Right atrium auricular region (tissue), 2 donors: ENCODE measurements at regions not wholly inside any gene's neighbourhood (a gene's known extent, or its start where the extent isn't known, plus 50 kb on each side); places are given as distances from the start of the nearest gene placed in this dataset.

Experiments
- DNase-seq: peaks from one replicate; pipeline ENCODE4 v3.0.0-alpha.2; 2019; ENCODE audit warnings: low spot score
- H3K27ac ChIP-seq, 2 donors: fragments of 200-600 bp; sonication (generic); 1 replicate in 1 of 2; 2 replicates in 1 of 2; pipeline ENCODE4 v1.5.1; 2016 to 2019
- H3K27me3 ChIP-seq, 2 donors: fragments of 200-600 bp; sonication (generic); one replicate each; pipeline versions ENCODE4 v1.5.1 to v1.6.0; 2017 to 2019
- H3K36me3 ChIP-seq: fragments of 200-600 bp; sonication (generic); one replicate; pipeline ENCODE4 v1.5.1; 2016
- H3K4me1 ChIP-seq, 2 donors: fragments of 200-600 bp; sonication (generic); one replicate each; pipeline versions ENCODE4 v1.5.1 to v1.6.0; 2017 to 2019
- H3K4me3 ChIP-seq, 2 donors: fragments of 200-600 bp; sonication (generic); 1 replicate in 1 of 2; 2 replicates in 1 of 2; pipeline ENCODE4 v1.5.1; 2017 to 2019; ENCODE audit warnings: mild to moderate bottlenecking in 1 of 2, moderate library complexity in 1 of 2
- H3K9me3 ChIP-seq, 2 donors: fragments of 200-600 bp; sonication (generic); one replicate each; pipeline ENCODE4 v1.5.1; 2019
- TF ChIP-seq, protein P1 (sequence below), 2 donors: fragments of 200-600 bp; sonication (generic); IDR thresholded peaks; one replicate each; pipeline ENCODE4 v1.5.1; 2019; ENCODE audit warnings: antibody characterized with exemption in 2 of 2

DNA sequence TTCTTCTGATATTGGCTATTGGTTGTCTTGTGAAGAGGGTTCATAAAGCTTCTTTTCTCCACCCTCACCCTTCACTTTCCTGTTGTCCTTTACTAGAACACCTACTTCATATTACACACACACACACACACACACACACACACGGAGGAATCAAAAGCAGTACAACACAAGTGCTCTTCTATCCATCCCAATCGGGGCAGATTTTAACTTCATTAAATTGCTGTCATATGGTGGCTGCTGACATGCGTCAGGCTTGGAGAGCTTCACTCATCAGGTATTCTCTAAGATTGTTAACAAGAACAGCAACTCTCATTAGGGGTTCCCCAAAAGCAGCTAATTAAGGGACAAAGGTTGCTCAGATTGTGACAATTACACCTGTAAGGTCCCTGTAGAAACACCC, 239.1 kb upstream of the MEIS2 start:
- H3K9me3 ChIP-seq: no peaks in the 10 kb centered on the region
- no peak for DNase-seq
- H3K27ac ChIP-seq: no peak overlapping the region
- H3K27me3 ChIP-seq: no peaks in the 10 kb centered on the region
- H3K4me3 ChIP-seq: no peak overlapping the region
- TF ChIP-seq, protein P1, sequence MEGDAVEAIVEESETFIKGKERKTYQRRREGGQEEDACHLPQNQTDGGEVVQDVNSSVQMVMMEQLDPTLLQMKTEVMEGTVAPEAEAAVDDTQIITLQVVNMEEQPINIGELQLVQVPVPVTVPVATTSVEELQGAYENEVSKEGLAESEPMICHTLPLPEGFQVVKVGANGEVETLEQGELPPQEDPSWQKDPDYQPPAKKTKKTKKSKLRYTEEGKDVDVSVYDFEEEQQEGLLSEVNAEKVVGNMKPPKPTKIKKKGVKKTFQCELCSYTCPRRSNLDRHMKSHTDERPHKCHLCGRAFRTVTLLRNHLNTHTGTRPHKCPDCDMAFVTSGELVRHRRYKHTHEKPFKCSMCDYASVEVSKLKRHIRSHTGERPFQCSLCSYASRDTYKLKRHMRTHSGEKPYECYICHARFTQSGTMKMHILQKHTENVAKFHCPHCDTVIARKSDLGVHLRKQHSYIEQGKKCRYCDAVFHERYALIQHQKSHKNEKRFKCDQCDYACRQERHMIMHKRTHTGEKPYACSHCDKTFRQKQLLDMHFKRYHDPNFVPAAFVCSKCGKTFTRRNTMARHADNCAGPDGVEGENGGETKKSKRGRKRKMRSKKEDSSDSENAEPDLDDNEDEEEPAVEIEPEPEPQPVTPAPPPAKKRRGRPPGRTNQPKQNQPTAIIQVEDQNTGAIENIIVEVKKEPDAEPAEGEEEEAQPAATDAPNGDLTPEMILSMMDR (IDR thresholded peaks at IDR 0.05): no peak
- H3K36me3 ChIP-seq: no peaks in the 10 kb centered on the region
- H3K4me1 ChIP-seq: no peaks in the 10 kb centered on the region

GRCh38 chr15:37339856-37340255, 239.5 kb upstream of the MEIS2 start:
- H3K36me3 ChIP-seq: no peaks in the 10 kb centered on the region
- H3K27ac ChIP-seq: no peak overlapping the region
- no peaks in the 10 kb centered on the region for H3K9me3 ChIP-seq
- H3K4me3 ChIP-seq: no peak overlapping the region
- TF ChIP-seq, protein P1 (IDR thresholded peaks at IDR 0.05): no peak
- DNase-seq: no peak
- no peaks in the 10 kb centered on the region for H3K27me3 ChIP-seq
- no peaks in the 10 kb centered on the region for H3K4me1 ChIP-seq

DNA sequence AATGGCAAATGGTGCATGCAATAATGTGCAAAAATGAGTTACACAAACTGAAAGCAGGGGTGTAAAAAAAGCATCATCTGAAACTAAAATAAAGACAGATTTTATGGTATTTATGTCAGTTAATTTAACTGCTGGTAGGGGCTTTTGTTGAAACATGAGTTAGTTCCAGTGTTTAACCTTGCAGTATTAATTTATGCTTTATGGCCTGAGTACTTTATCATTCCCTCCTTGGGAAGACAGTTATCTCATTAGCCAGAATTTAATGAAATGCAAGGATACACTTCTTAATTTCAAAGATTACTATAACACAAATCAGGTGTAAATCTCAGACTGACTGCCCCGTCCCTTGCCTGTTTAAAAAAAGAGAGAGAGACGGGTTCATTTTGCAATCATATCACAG, 240.1 kb upstream of the MEIS2 start:
- Histone ChIP-seq H3K27ac (no peak overlapping the region), H3K9me3 (no peaks in the 10 kb centered on the region), H3K36me3 (no peaks in the 10 kb centered on the region), H3K4me1 (no peaks in the 10 kb centered on the region), H3K4me3 (no peak overlapping the region), H3K27me3 (no peaks in the 10 kb centered on the region)
- TF ChIP-seq, protein P1 (IDR thresholded peaks at IDR 0.05): no peak
- no peak for DNase-seq

GRCh38 chr15:37359101-37359892, 258.9 kb upstream of the MEIS2 start:
- H3K36me3 ChIP-seq: no peaks in the 10 kb centered on the region
- no peaks in the 10 kb centered on the region for H3K9me3 ChIP-seq
- no peak overlapping the region for H3K4me3 ChIP-seq
- no peaks in the 10 kb centered on the region for H3K4me1 ChIP-seq
- H3K27ac ChIP-seq: no peak overlapping the region
- TF ChIP-seq, protein P1 (IDR thresholded peaks at IDR 0.05): no peak
- no peak for DNase-seq
- no peaks in the 10 kb centered on the region for H3K27me3 ChIP-seq

DNA sequence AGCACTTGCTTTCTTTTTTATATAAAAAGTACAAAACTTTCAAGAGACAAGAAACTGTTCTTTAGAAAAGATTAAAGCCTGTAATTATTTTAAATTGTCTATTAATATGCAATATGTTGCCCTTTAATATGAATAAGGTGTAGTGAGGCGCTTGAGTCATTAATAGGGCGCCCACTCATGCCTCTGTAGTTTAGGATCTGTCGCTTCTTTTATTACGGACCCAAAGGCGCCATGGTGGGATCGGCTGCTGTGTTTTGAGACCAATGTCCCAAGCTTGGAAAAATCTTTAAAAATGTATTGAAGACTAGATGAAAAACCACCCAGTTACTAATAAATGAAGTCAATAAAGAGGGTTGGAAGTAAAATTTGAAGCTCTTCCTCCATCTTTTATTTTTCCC, 259.5 kb upstream of the MEIS2 start:
- TF ChIP-seq, protein P1 (IDR thresholded peaks at IDR 0.05): no peak
- no peak for DNase-seq
- H3K4me1 ChIP-seq: no peaks in the 10 kb centered on the region
- H3K4me3 ChIP-seq: no peak overlapping the region
- H3K9me3 ChIP-seq: no peaks in the 10 kb centered on the region
- no peak overlapping the region for H3K27ac ChIP-seq
- H3K27me3 ChIP-seq: no peaks in the 10 kb centered on the region
- H3K36me3 ChIP-seq: no peaks in the 10 kb centered on the region

GRCh38 chr15:37360724-37361123, 260.4 kb upstream of the MEIS2 start:
- H3K27me3 ChIP-seq: no peaks in the 10 kb centered on the region
- H3K27ac ChIP-seq: no peak overlapping the region
- no peaks in the 10 kb centered on the region for H3K4me1 ChIP-seq
- DNase-seq: no peak
- no peaks in the 10 kb centered on the region for H3K9me3 ChIP-seq
- no peak overlapping the region for H3K4me3 ChIP-seq
- TF ChIP-seq, protein P1 (IDR thresholded peaks at IDR 0.05): no peak
- no peaks in the 10 kb centered on the region for H3K36me3 ChIP-seq
